Activated CD4-positive, alpha-beta T cell treated with anti-CD3 and anti-CD28 coated beads, Interleukin-2, amount 50 U/mL, for 4 hours (primary cell): ENCODE measurements at regions not wholly inside any gene's neighbourhood (a gene's known extent, or its start where the extent isn't known, plus 50 kb on each side); places are given as distances from the start of the nearest gene placed in this dataset.

Experiments
- DNase-seq, 2 experiments: peaks; one replicate each; pipeline ENCODE4 v3.0.0-alpha.2; 2020

GRCh38 chr1:228923973-228924686 lies 188.9 kb downstream of the RHOU start:
- DNase-seq = no peak

GRCh38 chr1:228925691-228926090 lies 190.4 kb downstream of the RHOU start:
- no peak for DNase-seq

- DNase-seq = no peak
These were observed 192.1 kb downstream of the RHOU start for GRCh38 chr1:228927421-228927820.

GRCh38 chr1:228927946-228928898 lies 192.9 kb downstream of the RHOU start:
- no peak for DNase-seq

GRCh38 chr1:228929476-228930027 lies 194.3 kb downstream of the RHOU start:
- DNase-seq = no peak

- no peak for DNase-seq
These were observed 195.2 kb downstream of the RHOU start for GRCh38 chr1:228930479-228930957.

- DNase-seq = no peak
These were observed 198.5 kb downstream of the RHOU start for GRCh38 chr1:228933753-228934152.

- DNase-seq = no peak
These were observed 200.0 kb downstream of the RHOU start for GRCh38 chr1:228935198-228935663.

GRCh38 chr1:228935855-228936727 lies 200.8 kb downstream of the RHOU start:
- no peak for DNase-seq

- no peak for DNase-seq
These were observed 201.6 kb downstream of the RHOU start for GRCh38 chr1:228936881-228937280.

- DNase-seq = no peak
These were observed 202.1 kb downstream of the RHOU start for GRCh38 chr1:228937351-228937750.

GRCh38 chr1:228937851-228938536 lies 202.7 kb downstream of the RHOU start:
- no peak for DNase-seq

- no peak for DNase-seq
These were observed 203.2 kb downstream of the RHOU start for GRCh38 chr1:228938537-228938901.

- no peak for DNase-seq
These were observed 203.9 kb downstream of the RHOU start for GRCh38 chr1:228939001-228939691.

GRCh38 chr1:228939881-228940392 lies 204.7 kb downstream of the RHOU start:
- no peak for DNase-seq

- DNase-seq = no peak
These were observed 205.2 kb downstream of the RHOU start for GRCh38 chr1:228940526-228940925.

- DNase-seq = no peak
These were observed 205.6 kb downstream of the RHOU start for GRCh38 chr1:228940926-228941325.

GRCh38 chr1:228941666-228942065 lies 206.4 kb downstream of the RHOU start:
- DNase-seq = no peak

- no peak for DNase-seq
These were observed 208.2 kb downstream of the RHOU start for GRCh38 chr1:228943436-228943835.

GRCh38 chr1:228944296-228944695 lies 209.0 kb downstream of the RHOU start:
- no peak for DNase-seq

- no peak for DNase-seq
These were observed 209.7 kb downstream of the RHOU start for GRCh38 chr1:228944935-228945371.
